Astrocyte (in vitro differentiated cells and primary cell): ENCODE measurements at regions not wholly inside any gene's neighbourhood (a gene's known extent, or its start where the extent isn't known, plus 50 kb on each side); places are given as distances from the start of the nearest gene placed in this dataset.

Experiments used
- EZH2 ChIP-seq: IDR thresholded peaks from 2 replicates; pipeline ENCODE4 v1.6.1; 2012; ENCODE audit warnings: mild to moderate bottlenecking, low read length, inconsistent platforms; ENCODE audit not compliant: insufficient read depth
- TF ChIP-seq, protein P1 (sequence below): IDR thresholded peaks from 2 replicates; pipeline ENCODE4 v1.5.1; 2011; ENCODE audit warnings: low read depth, mild to moderate bottlenecking, inconsistent platforms, low read length, moderate library complexity; ENCODE audit not compliant: insufficient read depth

GRCh38 chr9:1254071-1254470 is 203.9 kb downstream of the DMRT2 start:
- TF ChIP-seq, protein P1, sequence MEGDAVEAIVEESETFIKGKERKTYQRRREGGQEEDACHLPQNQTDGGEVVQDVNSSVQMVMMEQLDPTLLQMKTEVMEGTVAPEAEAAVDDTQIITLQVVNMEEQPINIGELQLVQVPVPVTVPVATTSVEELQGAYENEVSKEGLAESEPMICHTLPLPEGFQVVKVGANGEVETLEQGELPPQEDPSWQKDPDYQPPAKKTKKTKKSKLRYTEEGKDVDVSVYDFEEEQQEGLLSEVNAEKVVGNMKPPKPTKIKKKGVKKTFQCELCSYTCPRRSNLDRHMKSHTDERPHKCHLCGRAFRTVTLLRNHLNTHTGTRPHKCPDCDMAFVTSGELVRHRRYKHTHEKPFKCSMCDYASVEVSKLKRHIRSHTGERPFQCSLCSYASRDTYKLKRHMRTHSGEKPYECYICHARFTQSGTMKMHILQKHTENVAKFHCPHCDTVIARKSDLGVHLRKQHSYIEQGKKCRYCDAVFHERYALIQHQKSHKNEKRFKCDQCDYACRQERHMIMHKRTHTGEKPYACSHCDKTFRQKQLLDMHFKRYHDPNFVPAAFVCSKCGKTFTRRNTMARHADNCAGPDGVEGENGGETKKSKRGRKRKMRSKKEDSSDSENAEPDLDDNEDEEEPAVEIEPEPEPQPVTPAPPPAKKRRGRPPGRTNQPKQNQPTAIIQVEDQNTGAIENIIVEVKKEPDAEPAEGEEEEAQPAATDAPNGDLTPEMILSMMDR, result no peak
- no peak for TF ChIP-seq EZH2
